ENCODE measurements at regions not wholly inside any gene's neighbourhood (a gene's known extent, or its start where the extent isn't known, plus 50 kb on each side); places are given as distances from the start of the nearest gene placed in this dataset.
"Not testable (repeated sequence)": the region's sequence is repeated elsewhere in the genome, so short reads cannot be mapped to it uniquely, and the experiment has no call there.

- TF ChIP-seq CTCF (IDR thresholded peaks at IDR 0.05) (no peak), EP300 (IDR thresholded peaks at IDR 0.05) (no peak), POLR2A (IDR thresholded peaks at IDR 0.05) (no peak)
- 95 to 96% methylated on average over 5 of the region's 5 CpGs for WGBS, 2 donors
- DNase-seq (ENCODE audit: low spot score in 2 of 2): no peak
- Histone ChIP-seq H3K36me3 (no peaks in the 10 kb centered on the region), H3K4me1 (no peaks in the 10 kb centered on the region), H3K27ac (no peak overlapping the region), H3K9me3 (peaks cover 0 to 21% (median 0%) of the 10 kb centered on the region in 4 donors), H3K4me3 (no peak overlapping the region), H3K27me3 (no peaks in the 10 kb centered on the region)
Observed at GRCh38 chr7:73931502-73931901, 70.5 kb downstream of the TMEM270 start.

GRCh38 chr7:73932364-73932763, 71.4 kb downstream of the TMEM270 start:
- no peaks in the 10 kb centered on the region for H3K27me3 ChIP-seq
- H3K4me1 ChIP-seq: no peaks in the 10 kb centered on the region
- no peak for TF ChIP-seq EP300 (IDR thresholded peaks at IDR 0.05)
- TF ChIP-seq POLR2A (IDR thresholded peaks at IDR 0.05): no peak
- no peak for TF ChIP-seq CTCF (IDR thresholded peaks at IDR 0.05)
- H3K36me3 ChIP-seq: no peaks in the 10 kb centered on the region
- no peak overlapping the region for H3K4me3 ChIP-seq
- peaks cover 0 to 13% (median 0%) of the 10 kb centered on the region in 4 donors for H3K9me3 ChIP-seq
- DNase-seq (ENCODE audit: low spot score in 2 of 2): no peak
- no peak overlapping the region for H3K27ac ChIP-seq
- 75 to 89% methylated on average over 4 of the region's 4 CpGs for WGBS, 2 donors

- Histone ChIP-seq H3K4me1 (no peaks in the 10 kb centered on the region), H3K36me3 (no peaks in the 10 kb centered on the region), H3K9me3 (peaks cover 0 to 13% (median 0%) of the 10 kb centered on the region in 4 donors), H3K27me3 (no peaks in the 10 kb centered on the region), H3K4me3 (no peak overlapping the region), H3K27ac (no peak overlapping the region)
- DNase-seq (ENCODE audit: low spot score in 2 of 2): no peak
- TF ChIP-seq POLR2A (IDR thresholded peaks at IDR 0.05) (no peak), CTCF (IDR thresholded peaks at IDR 0.05) (no peak), EP300 (IDR thresholded peaks at IDR 0.05) (no peak)
- WGBS, 2 donors: 95 to 97% methylated on average over 2 of the region's 2 CpGs
Observed at GRCh38 chr7:73933091-73933490, 72.1 kb downstream of the TMEM270 start.

GRCh38 chr7:73936967-73937366, 76.0 kb downstream of the TMEM270 start:
- no peak overlapping the region for H3K27ac ChIP-seq
- no peak overlapping the region for H3K4me3 ChIP-seq
- peaks cover 0 to 37% (median 4%) of the 10 kb centered on the region in 4 donors for H3K9me3 ChIP-seq
- H3K36me3 ChIP-seq: no peaks in the 10 kb centered on the region
- no peak for DNase-seq (ENCODE audit: low spot score in 2 of 2)
- WGBS, 2 donors: 67 to 75% methylated on average over 4 of the region's 4 CpGs
- TF ChIP-seq EP300 (IDR thresholded peaks at IDR 0.05): no peak
- no peak for TF ChIP-seq POLR2A (IDR thresholded peaks at IDR 0.05)
- TF ChIP-seq CTCF (IDR thresholded peaks at IDR 0.05): no peak
- H3K27me3 ChIP-seq: no peaks in the 10 kb centered on the region
- H3K4me1 ChIP-seq: no peaks in the 10 kb centered on the region

GRCh38 chr7:73937650-73938049, 76.7 kb downstream of the TMEM270 start:
- H3K27me3 ChIP-seq; H3K4me1 ChIP-seq; DNase-seq (ENCODE audit: low spot score in 2 of 2); H3K27ac ChIP-seq; H3K36me3 ChIP-seq; H3K4me3 ChIP-seq: not testable (repeated sequence)
- peaks cover 0 to 36% (median 4%) of the 10 kb centered on the region in 4 donors for H3K9me3 ChIP-seq
- 82 to 88% methylated on average over 5 of the region's 5 CpGs for WGBS, 2 donors

- Histone ChIP-seq H3K27me3 (no peaks in the 10 kb centered on the region), H3K36me3 (no peaks in the 10 kb centered on the region), H3K4me1 (no peaks in the 10 kb centered on the region), H3K9me3 (peaks cover 0 to 29% (median 4%) of the 10 kb centered on the region in 4 donors), H3K27ac (no peak overlapping the region), H3K4me3 (no peak overlapping the region)
- DNase-seq (ENCODE audit: low spot score in 2 of 2): no peak
- 88 to 96% methylated on average over 1 of the region's 1 CpG for WGBS, 2 donors
- no peak for TF ChIP-seq EP300 (IDR thresholded peaks at IDR 0.05)
- TF ChIP-seq CTCF (IDR thresholded peaks at IDR 0.05): no peak
- TF ChIP-seq POLR2A (IDR thresholded peaks at IDR 0.05): no peak
Observed at GRCh38 chr7:73939528-73939927, 78.6 kb downstream of the TMEM270 start.

Measured in tibial nerve (tissue), 4 donors.